HG02840 (cell line): ENCODE measurements at regions not wholly inside any gene's neighbourhood (a gene's known extent, or its start where the extent isn't known, plus 50 kb on each side); places are given as distances from the start of the nearest gene placed in this dataset.

Experiments used
- ATAC-seq: cut with Tn5 transposase; IDR thresholded peaks from one replicate; pipeline ENCODE4 v1.9.1; 2021; ENCODE audit warnings: mild to moderate bottlenecking, moderate library complexity, moderate number of reproducible peaks; ENCODE audit not compliant: unreplicated experiment, low FRiP score

DNA sequence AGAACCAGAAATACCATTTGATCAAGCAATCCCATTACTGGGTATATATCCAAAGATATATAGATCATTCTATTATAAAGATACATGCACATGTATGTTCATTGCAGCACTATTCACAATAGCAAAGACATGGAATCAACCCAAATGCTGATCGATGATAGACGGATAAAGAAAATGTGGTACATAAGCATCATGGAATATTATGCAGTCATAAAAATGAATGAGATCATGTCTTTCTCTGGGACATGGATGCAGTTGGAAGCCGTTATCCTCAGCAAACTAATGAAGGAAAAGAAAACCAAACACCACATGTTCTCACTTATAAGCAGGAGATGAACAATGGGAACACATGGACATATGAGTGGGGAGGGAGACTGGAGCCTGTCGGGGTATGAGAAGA is 1540.9 kb upstream of the MIR17HG start:
- ATAC-seq: no peak

DNA sequence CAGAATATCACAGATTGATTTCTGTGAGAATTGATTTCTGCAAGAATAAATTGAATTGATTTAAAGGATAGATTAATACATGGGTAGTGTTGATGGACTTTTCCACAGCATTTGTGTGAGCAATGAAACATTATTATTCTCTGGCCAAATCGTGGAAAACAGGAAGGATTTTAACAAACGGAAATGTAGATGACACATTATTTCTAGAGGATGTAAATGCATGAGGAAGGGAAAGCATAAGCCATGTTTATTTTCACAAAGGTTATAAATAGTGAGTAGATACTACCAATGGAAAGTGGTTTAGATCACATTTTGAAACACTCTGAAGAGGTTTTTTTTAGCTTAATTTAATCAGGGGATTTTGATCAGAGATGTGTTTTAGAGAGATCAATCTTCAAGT is 1534.6 kb upstream of the MIR17HG start:
- ATAC-seq: no peak

DNA sequence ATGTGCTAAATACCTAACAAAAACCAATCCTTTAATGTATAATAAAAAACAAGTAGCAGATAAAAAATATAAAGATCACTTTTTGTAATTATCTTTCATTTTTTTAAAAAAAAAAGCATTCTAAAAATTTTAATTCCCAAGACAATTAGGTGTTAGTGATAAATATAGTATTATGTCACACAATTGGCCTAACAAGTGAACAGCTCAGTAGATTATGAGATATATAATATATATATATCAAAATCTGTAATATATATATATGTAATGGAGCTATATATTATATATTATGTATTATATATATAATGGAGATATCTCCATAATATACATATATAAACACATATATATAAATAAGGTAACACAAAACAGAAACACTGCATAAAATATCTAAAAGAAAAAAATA is 1531.1 kb upstream of the MIR17HG start:
- ATAC-seq: no peak

DNA sequence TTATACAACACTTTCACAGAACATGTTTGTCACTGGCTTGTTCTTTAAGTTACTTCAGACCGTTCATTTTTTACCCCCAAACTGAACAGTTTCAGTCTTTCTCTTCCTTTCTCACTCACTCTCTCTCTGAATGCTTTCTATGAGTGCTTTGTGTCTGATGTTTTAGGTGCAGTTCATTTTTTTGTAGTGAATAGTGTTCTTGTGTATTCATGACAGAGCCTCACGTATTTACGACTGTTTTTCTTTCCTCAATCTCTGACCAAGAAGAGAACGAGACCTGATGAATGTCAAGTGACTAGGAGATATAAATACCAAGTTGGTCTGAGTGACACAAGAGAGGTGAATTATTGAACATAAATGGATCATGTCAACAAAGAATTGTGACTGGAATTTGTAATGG is 1525.0 kb upstream of the MIR17HG start:
- ATAC-seq: no peak

DNA sequence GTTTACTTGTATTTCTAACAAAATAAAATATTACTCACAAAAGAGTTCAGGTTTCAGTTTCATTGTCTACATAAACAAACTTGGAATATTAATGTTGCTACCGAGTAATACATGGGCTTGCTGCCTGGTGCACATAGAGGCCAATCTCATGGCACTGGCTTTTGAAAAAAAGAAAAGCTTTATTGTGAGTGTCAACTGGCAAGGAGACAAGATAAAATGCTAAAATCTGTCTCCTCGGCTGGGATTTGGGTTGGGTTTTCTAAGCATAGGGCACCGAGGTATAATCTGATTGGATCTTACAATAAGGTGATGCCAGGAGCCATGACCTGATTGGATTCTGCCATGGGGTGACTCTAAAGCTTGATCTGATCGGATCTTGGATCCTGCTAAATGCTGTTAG is 1519.9 kb upstream of the MIR17HG start:
- no peak for ATAC-seq

DNA sequence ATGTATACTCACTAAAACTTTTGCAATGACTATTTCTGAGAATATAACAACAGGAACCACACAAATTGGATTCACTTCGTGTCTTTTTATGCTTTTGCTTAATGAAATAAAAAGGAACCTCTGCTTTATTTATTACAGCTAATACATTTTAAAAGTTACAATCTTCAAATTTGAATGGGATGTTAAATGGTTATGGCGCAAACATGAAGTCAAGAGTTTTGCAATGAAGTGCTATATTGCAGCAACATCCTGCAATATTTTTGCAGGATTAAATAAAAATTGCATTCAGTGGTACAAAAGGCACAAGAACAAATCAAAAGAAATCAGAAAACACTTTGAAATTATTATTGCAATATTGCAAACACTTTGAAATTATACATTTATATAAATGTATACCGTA is 1519.0 kb upstream of the MIR17HG start:
- ATAC-seq: no peak

DNA sequence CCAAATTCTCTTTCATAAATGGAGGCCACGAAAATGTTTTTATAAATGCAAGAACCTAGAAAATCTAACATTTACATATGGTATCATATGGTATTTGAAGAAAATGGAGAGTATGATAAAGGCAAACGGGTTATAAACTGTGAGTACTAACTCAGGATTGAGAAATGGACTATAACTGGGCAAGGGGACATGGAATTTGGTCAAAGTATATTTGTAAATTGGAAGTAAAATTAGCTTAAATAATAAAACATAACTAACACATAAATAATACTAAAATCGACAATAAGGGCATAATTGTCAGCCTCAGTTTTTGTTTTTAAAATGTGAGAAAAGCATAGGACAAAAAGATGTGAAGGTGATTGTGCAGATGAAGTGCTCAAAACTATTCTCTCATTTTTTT is 1516.3 kb upstream of the MIR17HG start:
- ATAC-seq: no peak

DNA sequence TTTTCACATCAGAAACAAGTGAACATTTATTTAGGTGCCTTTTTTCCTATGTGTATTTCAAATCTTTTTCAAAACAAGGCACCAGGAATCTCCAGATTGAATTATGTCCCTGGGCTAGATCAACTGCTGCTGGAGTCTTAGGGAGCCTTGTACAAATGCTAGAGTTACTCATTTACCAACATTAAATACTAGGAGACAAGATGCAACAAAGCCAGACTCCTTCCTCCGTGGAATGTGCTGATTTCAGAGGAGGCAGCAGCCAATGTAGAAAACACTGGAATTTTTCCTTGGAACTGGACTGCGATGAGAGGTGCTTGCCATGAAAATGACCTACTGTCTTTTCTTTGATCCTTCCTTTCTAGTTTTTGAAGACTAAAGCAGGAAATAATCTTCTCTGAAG is 1514.7 kb upstream of the MIR17HG start:
- ATAC-seq: no peak

DNA sequence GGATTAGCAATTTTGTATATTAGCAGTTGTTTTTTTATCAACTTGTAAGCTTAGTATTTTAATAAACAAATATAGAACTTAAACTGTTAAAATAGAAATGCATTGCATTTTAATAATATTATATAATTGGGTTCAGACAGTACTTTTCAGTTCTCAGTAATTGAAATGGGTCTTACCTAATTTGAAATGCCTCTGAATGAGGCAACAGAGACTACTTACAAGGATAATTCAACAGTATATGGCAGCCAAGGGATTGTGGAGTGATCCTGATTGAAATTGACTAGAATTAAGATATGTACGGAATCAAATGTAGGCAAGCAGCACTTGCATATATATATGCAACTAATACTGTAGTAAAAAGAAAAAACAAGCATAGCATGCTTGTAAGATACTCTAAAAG is 1503.9 kb upstream of the MIR17HG start:
- no peak for ATAC-seq

DNA sequence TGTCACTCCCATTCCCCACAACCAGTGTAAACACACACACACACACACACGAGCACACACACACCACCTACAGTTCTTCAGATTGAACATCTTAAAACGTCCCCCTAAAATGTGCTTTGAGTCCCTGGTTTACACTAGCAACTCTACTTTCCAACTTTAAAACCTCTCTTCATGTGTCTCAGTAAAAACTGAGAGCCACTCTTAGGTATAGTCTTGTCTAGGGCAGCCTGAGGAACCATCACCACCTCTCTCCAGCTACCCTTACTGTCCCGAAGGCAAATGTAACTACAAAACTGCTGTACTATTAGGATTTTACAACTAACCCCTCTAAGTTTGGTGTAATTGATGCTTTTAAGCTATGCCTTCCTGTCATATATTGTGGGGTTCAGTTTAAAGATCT is 1501.6 kb upstream of the MIR17HG start:
- ATAC-seq: no peak

DNA sequence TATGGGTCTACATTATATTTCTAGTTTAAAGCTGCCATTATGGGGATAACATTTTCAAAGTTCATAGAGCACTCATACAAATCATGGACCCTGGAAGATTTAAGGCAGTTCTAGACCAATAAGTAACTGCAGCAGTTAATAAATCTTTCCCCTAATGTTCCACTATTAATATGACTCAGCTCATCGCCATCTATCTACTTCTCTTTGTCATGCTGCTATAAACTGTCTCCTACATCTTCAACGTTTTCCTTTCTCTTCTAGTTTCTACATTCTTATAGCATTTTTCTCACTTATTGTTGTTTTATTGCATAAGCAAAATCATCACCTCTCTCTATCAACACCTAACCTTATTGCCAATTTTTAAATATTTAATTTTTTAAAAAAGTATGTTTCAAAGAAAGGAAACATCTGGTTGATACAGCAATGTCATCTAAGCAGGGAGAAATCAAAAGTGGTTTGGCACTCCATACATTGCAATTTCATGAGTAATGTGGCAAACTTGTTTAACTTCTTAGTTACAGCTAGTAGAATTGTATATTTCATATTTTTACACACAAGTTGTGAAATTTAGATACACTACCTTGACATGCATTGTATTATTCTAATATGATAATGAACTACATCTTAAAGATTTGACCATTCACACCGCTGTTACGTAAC is 1500.4 kb upstream of the MIR17HG start:
- ATAC-seq: no peak

DNA sequence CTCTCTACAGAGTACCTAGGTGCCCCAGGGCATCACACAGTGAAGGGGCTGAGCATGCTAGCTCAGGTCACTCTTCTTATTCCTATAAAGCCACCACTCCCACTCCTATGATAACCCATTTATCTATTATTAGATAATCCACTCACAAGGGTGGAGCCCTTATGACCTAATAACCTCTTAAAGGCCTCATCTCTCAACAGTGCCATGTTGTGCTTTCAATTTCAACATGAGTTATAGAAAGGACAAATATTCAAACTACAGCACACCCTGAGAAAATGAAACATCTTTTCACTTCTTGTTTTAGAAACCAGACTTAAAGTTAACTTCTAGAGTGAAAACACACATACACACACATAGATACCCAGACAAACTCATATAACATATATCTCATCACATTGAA is 1494.9 kb upstream of the MIR17HG start:
- ATAC-seq: no peak

DNA sequence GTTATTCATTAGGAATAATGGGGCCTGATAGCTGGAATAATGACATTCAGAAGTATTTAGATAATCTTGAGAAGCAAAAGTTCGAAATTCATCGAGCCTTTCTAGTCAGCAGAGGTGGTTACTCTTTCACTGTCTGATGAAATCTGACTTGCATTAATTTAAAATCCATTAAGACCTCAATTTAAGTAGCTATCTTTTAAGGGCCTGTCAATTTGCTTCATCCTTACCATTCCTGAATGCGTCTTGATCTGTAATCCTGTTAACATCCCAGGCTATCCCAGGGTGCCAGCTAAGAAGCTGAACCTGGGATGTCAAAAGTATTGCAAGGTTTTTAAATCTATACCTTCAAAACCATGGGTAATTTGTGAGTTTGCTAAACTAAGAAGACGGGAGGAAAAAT is 1491.0 kb upstream of the MIR17HG start:
- no peak for ATAC-seq

DNA sequence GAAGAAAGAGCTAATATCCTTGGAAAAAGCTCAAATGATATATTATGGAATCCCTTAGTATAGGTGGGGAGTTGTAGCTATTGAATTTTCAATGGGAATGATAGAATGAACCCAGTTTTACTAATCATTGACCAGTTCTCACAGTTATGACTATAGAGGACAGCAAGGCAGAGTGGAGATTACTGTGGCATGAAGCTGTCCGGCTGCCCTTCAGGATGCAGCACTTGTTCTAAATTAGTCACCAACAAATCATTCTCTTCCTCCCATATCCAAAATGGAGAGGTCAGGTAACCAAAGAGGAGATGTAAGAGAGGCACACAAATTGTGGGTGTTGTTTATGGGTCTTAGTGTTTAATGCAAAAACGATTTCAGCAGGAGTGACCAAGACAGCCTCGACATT is 1490.0 kb upstream of the MIR17HG start:
- ATAC-seq: no peak

DNA sequence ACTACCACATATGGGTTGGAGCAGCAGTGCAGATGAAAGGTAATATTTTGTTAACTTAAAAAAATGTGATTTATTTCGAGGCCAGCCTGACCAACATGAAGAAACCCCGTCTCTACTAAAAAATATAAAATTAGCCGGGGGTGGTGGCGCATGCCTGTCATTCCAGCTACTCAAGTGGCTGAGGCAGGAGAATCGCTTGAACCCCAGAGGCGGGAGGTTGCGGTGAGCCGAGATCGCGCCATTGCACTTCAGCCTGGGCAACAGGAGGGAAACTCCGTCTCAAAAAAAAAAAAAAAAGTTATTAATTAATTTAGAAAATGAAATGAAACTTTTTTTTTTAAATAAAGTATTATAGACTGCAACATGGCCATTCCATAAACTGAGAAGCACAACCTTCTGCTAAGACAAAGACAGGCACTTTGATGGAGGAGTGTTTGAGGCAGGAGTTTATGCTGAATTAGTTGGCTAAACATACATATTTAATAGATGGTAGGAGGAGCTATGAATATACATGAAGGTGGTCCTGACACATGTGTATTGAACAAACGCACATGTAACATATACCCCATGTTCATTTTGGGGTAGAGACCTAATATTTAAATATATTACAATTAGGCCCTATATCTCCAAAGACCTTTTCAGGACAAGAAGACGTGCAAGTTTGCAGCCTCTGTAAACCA is 1485.3 kb upstream of the MIR17HG start:
- no peak for ATAC-seq

DNA sequence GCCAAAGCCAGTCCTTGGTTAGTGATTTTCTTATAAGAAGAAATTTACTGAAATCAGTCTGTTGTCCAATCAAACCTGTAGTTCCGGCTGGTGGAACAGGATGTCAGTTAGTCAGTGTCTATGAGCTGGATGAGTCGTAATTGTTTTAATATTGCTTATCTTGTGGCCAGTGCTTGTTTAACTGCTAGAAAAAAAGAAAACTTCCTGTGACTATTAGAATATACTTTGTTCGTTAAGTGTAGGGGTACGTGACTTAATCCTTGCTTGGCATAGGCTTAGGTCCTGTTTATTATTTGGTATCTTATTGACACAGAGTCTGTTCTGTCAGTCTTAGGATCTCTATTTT is 1484.8 kb upstream of the MIR17HG start:
- no peak for ATAC-seq

DNA sequence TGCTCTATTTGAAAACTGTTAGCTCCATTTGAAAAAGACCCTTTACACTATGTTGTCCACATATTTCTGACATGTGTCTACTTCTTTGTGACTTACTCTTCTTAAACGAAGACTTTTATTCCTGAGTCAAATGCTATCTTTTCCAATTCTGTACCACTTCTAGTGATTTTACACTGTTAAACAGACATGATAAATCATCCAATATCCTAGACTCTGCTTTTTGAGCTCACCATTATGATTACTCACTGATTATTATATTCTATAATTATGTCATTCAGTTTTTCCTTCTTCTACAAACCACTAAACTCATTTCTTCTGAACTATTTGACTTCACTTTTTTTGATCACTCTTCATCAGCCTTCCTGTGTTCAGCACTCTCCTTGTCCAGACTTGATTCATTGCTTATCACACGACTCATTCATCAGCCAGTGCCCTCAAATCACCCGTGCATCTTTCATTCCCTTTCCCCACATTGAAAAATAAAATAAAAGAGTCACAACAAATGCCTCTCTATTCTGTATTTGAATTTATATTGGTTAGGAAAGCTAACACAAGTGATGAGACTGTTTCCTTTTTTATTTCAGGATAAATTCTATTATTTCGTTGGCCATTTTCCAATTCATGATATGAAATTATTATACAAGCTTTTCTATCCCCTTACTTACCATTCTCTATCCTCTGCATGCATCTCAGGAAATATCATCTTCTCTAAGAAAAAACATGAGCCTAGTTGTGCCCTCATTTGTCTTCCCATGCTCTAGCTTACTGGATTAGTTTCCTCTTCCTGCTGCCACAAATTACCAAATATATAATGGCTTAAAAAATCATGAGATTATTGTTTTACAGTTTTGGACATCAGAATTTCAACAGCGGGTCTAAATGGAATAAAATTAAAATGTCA is 1482.1 kb upstream of the MIR17HG start:
- no peak for ATAC-seq

DNA sequence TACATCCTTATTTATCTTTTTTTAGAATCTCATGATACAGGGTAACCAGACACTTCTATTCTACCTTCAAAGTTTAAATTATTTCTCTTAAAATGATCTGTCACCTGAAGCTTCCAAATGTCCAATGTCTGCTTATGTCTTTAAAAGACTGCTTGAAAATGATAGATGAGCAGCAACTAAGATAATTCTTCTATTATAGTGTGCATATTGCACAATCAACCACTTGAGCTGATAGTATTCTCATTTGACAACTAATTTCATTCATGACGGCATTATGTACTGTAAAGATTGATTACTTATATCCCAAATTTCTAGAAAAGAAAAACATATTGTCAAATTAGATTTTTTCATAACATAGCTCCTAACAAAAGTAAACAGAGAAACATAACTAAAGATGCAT is 1478.2 kb upstream of the MIR17HG start:
- ATAC-seq: no peak

DNA sequence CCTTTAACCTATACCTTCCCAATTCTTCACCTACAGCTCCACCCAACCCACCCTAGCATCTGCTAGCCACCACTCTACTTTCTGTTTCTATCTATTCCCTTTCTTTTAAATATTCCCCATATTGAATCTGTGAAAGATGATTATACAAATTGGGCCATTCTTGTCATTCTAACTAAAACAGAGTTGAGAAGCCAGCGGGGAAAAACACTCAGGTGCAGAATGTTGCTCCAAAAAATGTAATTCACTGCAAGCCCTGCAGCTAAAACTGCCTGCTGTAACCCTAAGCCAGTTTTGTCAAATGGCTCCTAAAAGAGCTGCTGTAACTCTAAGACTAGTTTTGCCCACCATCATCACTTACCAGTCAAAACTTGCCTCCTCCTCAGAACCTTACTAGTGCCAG is 1468.6 kb upstream of the MIR17HG start:
- ATAC-seq: no peak

DNA sequence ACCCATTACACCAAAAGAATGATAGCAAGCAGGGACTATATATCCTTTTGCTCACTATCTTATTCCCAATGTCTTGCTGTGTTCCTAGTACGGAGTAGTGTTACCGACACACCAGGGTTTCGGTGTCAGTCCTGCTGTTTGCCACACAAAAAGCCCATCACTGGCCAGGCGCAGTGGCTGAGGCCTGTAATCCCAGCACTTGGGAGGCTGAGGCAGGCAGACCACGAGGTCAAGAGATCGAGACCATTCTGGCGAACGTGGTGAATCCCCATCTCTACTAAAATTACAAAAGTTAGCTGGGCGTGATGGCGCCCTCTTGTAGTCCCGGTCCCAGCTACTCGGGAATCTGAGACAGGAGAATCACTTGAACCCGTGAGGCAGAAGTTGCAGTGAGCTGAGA is 1467.3 kb upstream of the MIR17HG start:
- no peak for ATAC-seq

DNA sequence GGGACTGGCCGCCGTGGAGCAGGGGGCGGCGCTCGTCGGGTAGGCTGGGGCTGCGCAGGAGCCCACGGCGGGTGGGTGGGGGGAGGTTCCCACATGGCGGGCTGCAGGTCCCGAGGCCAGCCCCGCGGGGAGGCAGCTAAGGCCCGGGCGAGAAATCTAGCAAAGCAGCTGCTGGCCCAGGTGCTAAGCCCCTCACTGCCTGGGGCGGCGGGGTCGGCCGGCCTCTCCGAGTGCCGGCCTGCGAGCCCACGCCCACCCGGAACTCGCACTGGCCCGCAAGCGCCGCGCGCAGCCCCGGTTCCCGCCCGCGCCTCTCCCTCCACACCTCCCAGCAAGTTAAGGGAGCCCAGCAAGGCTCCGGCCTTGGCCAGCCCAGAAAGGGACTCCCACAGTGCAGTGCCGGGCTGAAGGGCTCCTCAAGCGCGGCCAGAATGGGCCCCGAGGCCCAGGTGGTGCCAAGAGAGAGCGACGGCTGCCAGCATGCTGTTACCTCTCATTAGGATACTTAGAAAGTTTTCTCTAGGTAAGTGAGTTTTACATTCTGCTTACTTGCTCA is 1463.5 kb upstream of the MIR17HG start:
- ATAC-seq: no peak
